ENCODE measurements at regions not wholly inside any gene's neighbourhood (a gene's known extent, or its start where the extent isn't known, plus 50 kb on each side); places are given as distances from the start of the nearest gene placed in this dataset.

DNA sequence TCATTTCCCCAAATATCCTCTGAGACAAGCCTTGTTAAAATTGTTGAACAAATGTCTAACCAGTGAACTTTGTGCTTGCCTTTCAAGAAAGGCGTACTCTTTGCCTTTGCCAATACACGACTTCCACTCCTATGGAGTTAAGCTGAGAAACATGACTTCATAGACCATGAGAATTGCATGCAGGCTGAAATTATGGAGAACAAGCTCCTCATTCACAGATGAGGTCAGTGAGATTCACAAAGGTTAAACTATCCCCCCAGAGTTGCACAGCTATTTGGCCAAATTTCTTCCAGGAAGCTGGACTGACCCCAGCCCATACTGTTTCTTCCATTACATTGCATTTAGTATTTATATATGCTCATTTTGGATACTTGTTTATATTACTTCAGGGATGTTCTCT, 221.4 kb upstream of the SEMA3C start:
- TF ChIP-seq, protein P1, sequence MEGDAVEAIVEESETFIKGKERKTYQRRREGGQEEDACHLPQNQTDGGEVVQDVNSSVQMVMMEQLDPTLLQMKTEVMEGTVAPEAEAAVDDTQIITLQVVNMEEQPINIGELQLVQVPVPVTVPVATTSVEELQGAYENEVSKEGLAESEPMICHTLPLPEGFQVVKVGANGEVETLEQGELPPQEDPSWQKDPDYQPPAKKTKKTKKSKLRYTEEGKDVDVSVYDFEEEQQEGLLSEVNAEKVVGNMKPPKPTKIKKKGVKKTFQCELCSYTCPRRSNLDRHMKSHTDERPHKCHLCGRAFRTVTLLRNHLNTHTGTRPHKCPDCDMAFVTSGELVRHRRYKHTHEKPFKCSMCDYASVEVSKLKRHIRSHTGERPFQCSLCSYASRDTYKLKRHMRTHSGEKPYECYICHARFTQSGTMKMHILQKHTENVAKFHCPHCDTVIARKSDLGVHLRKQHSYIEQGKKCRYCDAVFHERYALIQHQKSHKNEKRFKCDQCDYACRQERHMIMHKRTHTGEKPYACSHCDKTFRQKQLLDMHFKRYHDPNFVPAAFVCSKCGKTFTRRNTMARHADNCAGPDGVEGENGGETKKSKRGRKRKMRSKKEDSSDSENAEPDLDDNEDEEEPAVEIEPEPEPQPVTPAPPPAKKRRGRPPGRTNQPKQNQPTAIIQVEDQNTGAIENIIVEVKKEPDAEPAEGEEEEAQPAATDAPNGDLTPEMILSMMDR (IDR thresholded peaks at IDR 0.05; ENCODE audit: borderline replicate concordance, insufficient read depth, low read depth, low read length), result no peak
- no peak overlapping the region for H3K4me3 ChIP-seq (ENCODE audit: low read depth, low read length)

DNA sequence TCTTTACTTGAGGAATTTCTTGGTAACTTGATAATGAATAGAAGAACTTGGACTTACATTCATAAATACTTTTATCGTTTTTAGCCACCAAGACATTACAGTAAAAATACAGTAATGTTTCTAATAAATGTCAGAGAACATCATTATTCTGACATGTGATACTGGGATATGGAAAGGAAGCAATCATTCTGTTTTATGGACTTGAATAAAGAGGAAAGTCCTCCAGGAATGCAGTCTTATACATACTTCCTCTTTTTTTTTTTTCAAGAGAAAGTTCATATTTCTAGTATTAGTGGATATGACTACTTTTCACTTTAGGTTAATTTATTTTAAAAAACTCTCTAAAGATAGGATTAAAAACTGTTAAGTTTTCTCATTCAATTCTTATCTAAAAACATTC, 220.0 kb upstream of the SEMA3C start:
- H3K4me3 ChIP-seq (ENCODE audit: low read depth, low read length), result no peak overlapping the region
- TF ChIP-seq, protein P1 (IDR thresholded peaks at IDR 0.05; ENCODE audit: borderline replicate concordance, insufficient read depth, low read depth, low read length), result no peak

DNA sequence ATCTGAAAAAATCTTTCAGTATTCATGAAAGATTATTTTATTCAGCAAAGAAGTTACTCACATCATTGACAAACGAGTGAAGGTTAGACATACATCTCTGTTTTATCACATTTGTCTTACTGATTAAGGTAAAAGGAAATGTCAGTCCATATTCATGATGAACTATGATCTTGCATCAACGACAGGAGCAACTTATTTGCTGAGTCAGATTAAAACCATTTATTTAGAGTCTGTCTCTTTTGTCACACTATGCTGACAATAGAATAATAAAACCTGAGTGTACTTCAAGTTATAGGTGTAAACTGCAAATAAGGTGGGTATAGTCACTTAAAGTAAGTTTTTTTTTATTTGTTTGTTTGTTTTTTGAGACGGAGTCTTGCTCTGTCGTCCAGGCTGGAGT, 216.5 kb upstream of the SEMA3C start:
- TF ChIP-seq, protein P1 (IDR thresholded peaks at IDR 0.05; ENCODE audit: borderline replicate concordance, insufficient read depth, low read depth, low read length), result no peak
- no peak overlapping the region for H3K4me3 ChIP-seq (ENCODE audit: low read depth, low read length)

DNA sequence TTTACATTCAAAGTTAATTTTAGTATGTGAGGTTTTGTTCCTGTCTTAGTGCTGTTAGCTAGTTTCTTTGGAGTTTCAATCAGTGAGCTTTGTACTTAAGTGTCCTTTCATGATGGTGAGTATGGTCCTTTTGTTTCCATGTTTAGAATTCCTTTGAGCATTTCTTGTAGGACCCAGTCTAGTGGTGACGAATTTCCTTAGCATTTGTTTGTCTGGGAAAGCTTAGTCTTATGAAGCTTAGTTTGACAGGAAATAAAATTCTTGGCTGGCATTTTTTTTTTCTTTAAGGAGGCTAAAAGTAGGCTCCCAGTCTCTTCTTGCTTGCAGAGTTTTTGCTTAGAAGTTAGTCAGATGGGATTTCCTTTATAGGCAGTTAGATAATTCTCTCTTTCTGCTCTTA, 209.2 kb upstream of the SEMA3C start:
- TF ChIP-seq, protein P1 (IDR thresholded peaks at IDR 0.05; ENCODE audit: borderline replicate concordance, insufficient read depth, low read depth, low read length), result no peak
- H3K4me3 ChIP-seq (ENCODE audit: low read depth, low read length), result no peak overlapping the region

DNA sequence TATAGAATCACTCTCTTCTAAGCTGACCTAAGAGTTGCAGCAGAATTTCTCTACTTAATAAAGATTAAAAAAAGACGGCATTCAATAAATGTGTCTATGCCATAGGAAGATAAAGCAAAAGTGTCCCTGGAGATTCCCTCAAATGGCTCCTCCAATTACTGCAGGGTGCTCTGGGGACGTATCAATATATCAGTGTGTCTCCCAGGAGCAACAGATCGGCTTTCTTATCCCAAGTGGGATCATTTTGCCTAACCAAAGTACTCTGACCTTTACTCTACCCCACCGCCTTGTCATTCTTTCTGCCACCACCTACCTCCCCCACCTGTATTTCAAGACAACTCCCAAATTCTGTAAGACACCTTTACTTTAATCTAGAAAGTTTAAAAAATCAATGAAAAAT, 202.0 kb upstream of the SEMA3C start:
- no peak overlapping the region for H3K4me3 ChIP-seq (ENCODE audit: low read depth, low read length)
- TF ChIP-seq, protein P1 (IDR thresholded peaks at IDR 0.05; ENCODE audit: borderline replicate concordance, insufficient read depth, low read depth, low read length), result no peak

DNA sequence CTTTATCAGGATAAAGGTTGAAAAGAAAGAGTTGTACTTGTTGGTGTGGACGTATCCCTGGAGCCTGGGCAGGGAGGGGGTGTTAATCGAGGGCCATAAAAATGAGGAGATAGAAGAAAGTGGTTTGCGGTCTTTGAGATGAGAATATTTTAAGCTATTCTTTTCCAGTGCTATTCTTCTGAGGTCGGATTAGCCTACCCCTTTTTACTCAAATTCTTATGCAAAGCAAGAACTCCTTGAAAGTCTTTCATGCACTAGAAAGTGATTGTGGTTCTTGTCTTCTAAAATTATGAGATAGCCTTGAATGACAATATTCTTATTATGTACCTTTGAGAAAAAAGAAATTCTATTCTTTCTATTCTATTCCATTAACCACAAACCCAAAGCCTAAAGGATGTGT, 201.3 kb upstream of the SEMA3C start:
- TF ChIP-seq, protein P1 (IDR thresholded peaks at IDR 0.05; ENCODE audit: borderline replicate concordance, insufficient read depth, low read depth, low read length), result no peak
- no peak overlapping the region for H3K4me3 ChIP-seq (ENCODE audit: low read depth, low read length)

DNA sequence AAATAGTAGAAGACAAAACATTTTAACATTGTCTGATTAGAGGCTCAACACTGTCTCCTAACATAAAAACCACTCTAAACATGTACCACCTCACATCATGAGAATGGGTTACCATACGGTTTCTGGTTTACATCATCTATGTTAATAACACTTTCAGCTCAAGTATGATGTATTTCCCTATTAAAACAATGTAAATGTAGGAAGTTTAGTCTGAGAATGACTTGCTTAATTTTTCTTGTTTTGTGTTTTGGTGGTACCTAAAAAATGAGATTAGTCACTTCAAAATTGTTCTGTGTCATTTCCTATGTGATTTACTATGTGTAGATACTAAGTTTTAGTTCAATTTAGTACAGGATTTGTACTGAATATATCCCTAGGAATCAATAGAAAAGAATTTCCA, 195.8 kb upstream of the SEMA3C start:
- H3K4me3 ChIP-seq (ENCODE audit: low read depth, low read length), result no peak overlapping the region
- TF ChIP-seq, protein P1 (IDR thresholded peaks at IDR 0.05; ENCODE audit: borderline replicate concordance, insufficient read depth, low read depth, low read length), result no peak

Measured in GM12875 (cell line).